NCI-H1694 (cell line): ENCODE measurements at regions not wholly inside any gene's neighbourhood (a gene's known extent, or its start where the extent isn't known, plus 50 kb on each side); places are given as distances from the start of the nearest gene placed in this dataset.

Experiments used
- DNase-seq: peaks from one replicate; lab custom pipeline; 2025; lab: John Stamatoyannopoulos, UW

DNA sequence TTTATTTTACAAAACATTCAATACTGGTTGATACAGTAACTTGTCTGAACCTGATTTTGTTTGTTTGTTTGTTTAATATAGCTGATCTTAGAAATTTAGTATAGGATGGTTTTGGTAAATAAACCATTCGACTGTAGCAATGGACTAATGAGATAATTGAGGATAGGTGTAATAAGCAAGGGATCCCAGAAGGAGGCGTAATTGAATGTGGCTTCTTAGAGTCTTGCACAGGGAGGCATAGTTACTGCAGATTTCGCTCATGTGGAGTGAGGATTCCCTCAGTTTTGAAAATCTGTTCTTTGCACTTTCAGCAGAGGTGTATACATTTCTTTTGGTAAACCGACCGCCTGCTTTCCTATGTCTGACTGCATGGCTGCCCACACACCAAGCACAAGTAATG is 709.6 kb downstream of the SOCS6 start:
- no peak for DNase-seq

DNA sequence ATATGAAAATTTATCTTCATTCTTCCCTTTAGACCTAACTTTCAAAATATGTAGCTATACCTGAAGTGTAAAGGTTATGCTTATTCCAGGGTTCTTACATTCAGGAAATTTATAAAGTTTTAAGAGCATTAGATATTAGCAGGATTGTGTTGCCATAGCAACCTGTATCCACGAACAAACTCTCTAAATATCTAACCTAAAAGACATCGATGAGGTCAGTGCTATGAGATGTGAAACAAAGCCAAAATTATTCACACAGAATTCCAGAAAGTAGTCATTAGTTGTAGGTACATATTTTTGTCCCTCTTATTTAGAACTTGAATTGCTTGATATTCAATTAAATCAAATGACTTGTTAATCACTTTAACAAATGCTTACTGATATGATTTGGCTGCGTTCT is 705.3 kb downstream of the SOCS6 start:
- no peak for DNase-seq

DNA sequence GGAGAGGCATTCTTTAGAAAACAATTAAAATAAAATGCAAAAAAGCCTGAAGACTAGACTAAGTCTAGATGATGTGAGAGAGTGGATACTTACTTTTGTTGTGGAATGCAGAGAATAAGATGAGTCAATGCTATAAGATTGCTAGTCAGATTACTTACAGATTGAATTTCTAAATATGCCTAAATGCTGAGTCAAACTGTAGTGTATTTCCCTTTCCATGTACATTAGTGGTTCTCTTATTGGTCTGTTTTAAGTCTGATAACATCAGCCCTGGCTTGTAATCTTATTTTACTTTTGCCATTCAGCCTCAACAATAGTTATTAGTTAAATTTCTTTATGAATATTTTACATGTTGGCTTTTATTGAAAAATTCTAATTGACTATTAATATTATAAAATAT is 702.7 kb downstream of the SOCS6 start:
- DNase-seq: no peak

DNA sequence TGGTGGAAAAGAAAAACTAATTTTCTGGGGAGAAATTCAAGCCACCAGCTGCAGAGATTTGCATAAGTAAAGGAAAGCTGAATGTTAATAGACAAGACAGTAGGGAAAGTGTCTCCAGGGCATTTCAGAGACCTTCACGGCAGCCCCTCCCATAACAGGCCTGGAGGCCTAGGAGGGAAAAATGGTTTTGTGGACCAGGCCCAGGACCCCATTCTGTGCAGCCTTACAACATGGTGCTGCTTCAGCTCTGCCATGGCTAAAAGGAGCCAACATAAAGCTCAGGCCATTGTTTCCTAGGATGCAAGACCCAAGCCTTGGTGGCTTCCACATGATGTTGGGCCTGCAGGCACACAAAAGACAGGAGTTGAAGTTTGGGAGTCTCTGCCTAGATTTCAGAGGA is 697.1 kb downstream of the SOCS6 start:
- DNase-seq: no peak

DNA sequence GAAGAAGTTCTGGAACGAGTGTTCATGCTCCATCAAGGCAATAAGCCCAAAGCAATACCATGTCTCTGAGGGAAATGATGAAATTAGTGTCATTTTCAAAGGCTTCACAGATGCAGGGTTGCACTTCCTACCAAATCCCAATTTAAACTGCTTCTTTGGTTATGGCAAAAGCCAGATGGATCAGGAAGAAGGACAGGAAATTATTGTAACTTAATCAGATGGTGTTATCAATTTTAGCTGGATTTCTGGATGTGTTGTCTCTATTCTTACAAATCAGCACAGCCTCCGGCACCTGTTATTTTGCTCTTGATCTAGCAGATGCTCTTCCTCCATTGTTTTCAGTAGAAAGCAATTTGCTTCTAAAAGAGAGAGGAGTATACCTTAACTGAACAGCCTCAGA is 693.4 kb downstream of the SOCS6 start:
- DNase-seq: no peak

DNA sequence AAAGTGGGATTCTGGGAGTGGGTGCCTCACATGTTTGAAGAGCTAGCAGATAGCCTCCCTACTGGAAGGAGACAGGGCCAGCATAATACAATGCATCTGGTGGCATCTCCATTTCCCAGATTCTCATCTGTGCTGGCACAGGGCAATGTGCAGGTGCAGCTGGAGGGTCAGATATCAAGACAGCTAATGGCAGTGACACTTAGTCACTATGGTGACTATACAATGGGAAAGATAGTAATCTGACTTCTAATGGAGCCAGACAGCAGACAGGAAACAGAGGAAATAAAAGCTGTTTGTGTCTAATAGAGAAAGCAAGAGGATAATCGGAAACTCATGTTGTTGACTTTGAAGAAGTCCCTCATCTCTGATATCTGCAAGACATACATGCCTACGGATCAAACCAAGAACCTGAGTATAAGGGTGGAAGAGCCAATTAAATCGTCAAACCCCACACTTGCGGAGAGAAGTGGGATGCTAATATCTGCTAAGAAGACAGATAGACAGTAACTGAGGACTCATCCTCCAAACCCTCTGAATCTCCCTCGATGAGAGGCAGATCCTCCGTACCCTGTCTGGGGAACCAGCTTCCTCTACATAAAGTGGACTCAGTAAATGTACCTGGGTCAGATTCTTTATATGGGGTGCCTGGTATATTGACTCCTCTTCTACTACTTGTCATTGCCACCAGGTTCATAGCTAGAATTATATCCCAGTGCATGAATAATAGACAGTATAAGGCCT is 692.7 kb downstream of the SOCS6 start:
- DNase-seq: no peak

DNA sequence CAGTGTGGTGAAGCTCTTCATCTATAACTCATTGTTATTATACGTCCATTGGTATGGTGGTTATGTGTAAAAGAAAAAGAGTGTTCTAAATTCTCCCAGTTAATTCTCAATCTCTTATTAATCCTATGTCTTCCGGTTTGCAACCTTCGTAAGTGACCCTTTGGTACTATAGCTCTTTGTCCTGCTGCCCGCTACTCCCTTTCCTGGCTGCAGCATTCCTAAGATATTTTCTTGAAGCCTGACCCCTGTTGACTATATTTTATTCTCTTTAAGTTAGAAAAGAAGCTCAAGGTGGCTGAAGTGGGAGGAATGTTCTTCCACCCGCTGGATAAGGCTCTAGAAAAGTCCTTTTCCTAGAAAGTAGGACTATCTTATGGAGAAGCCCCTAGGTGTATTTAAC is 684.8 kb downstream of the SOCS6 start:
- DNase-seq: no peak

DNA sequence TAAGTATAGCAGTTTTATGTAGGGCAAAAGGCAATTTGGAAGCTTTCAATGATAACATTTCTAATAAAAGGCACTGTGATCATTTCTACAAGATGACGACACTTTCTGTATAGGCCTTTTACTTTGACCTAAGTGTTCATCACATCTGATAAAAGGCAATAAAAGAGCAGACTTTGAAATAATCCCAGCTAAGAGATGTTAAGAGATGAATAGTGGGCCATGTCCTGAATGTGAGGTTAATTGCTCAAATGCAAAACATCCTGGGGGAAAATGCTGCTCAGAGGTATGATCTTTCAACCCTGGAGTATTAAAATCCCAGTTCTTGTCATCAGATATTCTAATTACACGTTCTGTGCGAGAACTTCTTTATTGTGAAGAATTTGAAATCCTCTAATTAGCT is 677.6 kb downstream of the SOCS6 start:
- DNase-seq: no peak

DNA sequence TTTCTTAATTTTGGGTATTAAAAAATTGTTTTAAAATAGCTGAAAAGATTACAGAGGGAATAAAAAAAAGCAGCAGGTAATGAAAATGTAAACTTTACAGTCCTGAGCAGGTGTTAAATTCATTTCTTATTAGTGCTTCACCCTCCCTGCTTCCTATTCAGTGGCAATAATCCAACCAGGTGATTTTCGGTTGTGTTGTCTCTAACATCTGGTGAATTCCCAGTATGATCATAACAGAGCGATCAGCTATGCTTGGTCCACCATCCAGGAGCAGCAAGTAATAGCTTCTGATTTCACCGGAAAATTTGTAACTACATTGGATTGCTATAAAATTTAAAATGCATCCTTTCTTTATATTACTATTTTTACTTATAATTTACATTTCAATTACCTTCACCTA is 673.1 kb downstream of the SOCS6 start:
- no peak for DNase-seq

DNA sequence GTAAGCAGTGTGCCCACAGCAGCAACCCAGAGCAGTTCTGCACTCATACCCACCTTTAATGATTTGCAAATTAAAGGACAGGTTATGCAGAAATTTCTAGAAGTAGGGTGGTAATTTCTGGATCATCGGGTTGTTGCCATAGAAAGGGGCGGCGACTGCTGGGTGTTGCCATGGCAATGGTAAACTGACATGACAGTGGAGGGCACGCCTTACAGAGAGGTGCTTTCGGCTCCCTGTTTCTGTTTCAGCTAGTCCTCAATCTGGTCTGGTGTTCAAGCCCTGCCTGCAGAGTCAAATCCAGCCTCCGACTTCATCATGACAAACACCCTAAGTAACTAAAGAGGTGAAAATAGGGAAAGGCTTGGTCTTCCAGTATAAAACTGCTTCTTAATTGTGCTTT is 667.7 kb downstream of the SOCS6 start:
- no peak for DNase-seq

DNA sequence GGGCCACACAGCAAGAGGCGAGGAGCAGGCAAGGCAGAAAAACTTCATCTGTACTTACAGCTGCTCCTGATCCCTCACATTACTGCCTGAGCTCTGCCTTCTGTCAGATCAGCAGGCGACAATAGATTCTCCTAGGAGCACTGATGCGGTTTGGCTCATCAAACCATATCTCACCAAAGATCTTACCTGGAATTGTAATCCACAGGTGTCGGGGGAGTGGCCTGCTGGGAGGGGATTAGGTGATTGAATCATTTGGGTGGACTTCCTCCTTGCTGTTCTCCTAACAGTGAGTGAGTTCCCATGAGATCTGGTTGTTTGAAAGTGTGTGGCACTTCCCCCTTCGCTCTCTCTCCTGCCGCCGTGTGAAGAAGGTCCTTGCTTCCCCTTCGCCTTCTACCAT is 647.3 kb downstream of the SOCS6 start:
- no peak for DNase-seq

DNA sequence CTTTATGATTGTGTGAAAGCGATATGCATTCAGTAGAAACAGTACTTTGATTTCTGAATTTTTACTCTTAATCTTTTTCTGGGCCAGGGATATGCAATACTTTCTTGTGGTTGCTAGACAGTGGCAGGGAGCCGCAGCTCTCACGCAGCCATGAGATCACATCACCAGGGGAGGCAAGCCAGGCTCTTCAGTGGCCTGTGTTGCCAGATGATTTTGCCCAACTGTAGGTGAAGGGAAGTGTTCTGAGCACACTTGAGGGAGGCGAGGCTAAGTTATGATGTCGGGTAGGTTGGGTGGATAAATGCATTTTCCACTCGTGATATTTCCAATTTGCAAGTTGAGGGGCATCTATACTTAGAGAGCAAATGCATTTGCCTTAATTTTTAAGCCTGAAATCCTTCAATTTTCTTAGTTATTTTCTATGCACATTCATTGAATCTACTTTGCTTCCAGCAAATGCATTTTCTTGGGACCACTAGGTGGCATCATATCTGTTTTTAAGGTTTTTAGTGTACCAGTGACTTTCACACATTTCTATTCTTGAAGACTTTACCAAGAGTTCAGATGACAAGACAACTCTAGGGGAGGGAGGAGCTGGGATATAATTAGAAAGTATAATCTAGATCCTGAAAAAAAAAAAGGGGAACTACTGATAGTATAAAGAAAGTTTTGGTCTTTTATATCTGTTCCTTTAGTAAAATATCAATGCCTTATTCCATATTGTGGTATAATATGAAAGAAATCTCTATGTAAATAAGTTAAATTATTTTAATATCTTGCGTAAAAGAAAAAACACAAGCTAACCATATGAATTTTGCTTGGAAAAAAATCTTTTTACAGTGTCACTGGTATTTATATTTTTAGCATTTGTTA is 643.3 kb downstream of the SOCS6 start:
- no peak for DNase-seq

DNA sequence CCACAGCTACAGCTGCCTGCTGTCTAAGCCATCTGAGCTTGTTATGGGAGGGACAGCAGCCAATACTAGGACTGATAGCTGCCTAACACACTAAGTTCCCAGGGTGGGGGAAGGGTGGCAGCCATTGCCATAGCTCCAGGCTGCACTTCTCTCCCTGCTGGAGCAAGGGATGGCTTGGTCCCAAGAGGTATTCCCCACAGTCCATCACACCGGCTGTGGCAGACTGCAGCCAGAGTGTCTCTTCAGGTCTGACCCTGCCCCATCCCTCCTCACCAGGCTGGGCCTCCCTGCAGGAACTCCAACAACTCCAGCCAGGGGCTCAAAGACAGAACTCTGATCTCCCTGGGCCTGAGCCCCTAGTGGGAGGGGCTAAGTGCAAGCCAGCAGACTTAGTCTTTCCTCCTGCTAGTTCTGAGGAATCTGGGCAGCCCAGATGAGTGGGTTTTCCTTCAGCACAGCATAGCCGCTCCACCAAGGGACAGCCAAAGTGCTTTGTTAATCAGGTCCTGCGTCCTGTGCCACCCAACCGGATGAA is 632.1 kb downstream of the SOCS6 start:
- DNase-seq: no peak

DNA sequence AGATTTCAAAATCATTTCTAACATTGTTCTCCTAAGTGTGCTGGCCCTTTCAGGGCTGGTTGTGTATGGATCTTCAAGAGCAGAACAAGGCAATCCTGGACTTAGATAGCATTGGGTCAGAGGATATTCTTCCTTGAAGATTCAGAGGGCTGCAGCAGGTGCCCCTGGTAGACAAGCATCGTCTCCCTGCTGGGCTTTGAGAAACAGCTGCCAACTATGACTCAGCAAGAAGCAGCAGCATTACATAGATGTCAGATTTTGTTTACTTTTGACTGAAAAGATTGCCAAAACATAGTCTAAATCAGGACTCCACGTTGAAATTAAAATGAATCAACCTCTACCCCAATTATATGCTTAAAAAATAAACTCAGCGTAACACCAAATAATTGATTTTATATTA is 618.8 kb downstream of the SOCS6 start:
- no peak for DNase-seq

DNA sequence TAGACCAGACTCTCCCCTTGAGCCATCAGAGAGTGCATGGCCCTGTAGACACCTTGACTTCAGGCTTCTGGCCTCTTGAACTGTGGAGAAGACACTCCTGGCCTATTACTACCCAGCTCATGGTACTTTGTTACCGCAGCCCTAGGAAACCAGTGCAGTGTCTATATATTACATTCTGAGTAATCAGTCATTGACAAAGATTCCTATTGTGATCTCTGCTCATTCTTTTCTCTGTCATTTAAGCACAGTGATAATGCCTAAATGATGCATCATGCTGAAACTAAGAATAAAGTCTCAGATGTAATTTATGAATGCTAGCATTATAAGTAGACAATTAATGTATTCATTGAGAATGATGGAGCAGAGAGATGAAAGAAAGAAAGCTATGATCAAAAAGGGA is 603.5 kb downstream of the SOCS6 start:
- DNase-seq: no peak

DNA sequence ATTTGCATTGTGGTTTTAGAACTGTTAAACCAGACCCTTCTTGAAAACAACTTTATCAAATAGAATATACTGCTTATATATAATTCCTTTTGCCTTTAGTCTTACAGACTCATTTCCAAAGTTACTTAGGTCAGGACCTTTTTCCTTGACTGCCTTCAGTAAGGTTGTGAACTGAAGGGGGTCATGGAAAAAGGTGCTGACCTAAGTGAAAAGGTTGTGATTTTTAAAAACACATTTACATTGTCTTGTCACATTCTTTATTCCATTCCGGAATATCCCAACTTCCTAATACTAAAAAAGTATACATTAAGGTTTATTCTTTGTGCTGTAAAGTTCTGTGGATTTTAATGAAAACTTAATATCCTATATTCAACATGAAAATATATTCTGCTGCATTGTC is 581.4 kb downstream of the SOCS6 start:
- DNase-seq: no peak

DNA sequence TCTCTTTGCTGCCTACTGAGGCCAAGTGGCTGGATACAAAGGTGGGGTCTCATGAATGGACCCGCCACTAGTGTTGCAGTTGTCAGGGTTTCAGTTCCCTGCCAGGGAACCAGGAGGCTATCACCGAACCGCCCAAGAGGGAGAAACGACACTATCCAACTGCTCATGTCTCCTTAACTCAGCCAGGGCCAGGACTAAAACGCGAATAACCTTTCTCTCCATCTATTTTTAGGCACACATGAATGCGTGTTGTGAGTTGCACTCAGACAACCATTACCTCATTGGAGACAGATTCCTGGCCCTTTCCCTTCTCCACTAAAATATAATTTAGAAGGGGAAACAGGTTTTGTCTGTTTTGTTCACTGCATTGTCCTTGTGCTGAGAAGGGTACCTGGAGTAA is 559.5 kb downstream of the SOCS6 start:
- DNase-seq: no peak

DNA sequence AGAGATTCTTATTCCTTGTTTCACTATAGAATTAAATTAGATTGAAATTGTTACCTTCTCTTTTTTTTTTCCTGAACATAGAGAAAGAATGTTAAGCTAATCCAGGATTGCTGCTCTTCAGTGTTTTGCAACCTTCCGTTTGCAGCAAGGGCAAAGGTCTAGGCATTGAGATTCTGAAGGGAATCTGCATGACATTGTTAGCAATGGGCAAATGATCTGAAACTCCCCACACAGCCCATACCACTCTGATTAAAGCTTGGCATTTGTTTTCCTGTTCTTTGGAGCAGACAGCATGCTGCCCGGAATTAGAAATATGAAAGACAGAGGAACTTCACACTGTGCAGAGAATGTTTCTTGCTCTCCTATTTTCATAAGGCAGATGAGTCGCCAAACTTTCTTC is 551.8 kb downstream of the SOCS6 start:
- no peak for DNase-seq

DNA sequence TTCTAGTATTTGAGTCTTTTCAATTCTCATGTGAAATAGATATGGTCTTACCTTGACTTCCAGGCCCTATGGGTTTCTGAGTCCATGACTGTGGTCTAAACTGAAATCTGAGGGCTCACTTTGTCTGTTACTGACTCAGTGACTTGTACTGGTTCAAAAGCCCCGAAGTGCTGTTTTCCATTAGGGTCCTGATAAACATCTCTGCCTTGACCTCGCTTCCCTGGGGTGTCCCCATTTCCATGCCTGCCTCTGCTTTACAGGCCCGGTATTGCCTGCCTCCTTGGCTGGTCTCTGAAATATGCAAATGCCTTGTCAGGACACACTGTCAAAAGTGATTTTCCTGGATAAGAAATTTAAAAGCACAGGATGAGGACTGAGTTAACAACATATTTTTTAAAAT is 538.8 kb downstream of the SOCS6 start:
- DNase-seq: no peak

DNA sequence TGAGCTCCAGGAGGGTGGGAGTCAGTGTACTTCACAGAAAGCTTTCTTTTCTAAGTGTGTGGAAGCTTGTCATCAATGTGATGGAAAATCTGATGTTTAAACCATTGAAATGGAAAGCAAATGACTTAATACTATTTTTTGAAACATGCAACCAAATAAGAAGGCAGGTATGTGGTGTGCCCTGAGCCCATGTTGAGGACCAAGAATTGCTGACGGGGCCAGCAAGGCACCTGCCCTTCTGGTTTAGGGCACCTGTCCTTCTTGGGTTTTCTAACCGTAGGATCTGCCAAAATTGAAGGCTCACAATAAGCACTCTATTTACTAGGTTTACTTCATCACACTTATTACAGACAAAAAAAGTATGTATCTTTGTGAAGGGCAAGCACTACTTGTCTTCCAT is 537.7 kb downstream of the SOCS6 start:
- DNase-seq: no peak

DNA sequence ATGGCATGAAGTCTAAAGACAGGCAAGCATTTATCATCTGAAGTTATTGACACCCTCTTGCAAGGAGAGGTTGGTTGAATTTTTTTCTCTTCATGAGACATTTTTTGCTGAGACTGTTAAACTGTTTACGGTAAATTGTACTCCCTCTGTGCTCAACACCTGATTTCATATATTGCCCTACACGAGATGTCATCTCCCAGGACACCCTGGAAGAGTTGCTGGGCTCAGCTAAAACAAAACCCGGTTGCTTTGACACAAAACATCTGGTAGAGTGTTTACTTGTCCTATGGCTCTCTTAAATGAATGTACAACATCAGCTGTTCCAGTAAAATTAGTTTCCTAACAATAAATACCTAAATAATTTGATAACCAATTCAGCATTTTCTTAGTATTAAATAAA is 533.8 kb downstream of the SOCS6 start:
- DNase-seq: no peak

DNA sequence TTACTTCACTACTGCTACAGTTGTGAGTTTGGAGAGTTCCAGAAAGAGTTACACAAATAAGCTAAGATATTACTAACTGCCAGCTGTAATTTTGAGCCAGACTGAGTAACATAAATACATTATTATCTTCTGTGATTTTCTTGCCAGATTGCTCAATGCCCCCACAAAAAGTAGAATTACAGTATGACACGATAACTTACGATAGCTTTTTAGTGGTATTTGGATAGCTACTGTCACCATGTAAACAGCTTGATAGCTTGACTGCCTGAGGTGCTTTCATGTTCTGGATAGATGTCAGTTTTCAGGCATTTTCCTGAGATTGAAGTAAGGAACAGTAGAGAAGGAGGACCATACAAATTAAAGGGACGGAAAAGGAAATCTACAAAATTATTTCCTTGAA is 533.3 kb downstream of the SOCS6 start:
- DNase-seq: no peak

DNA sequence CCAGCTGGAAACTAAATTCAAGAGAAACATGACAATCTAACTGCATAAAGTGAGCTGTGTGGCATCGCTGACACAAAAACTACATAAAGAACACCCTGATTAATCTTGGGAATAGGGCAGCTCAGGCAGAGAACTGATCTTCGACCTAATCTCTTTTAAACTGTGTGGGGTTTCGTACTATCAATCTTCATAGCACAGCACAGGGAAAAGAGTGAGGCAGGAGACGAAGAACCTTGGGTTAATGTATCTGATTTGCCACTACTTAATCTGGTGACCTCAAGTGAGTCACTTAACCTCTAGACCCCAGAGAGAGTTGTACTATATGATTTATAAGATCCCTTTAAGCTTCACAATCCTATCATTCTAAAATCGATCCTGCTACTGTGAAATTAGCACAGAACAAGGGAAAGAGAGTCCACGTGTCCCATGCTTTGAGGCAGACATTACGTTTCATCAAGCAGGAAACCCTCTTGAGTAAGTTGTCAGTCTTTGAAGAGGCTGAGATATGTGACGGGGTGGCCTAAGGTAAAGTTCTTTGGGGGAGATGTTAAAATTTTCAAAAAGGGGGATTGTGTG is 519.7 kb downstream of the SOCS6 start:
- no peak for DNase-seq
